Smooth muscle cell (in vitro differentiated cells): ENCODE measurements at regions not wholly inside any gene's neighbourhood (a gene's known extent, or its start where the extent isn't known, plus 50 kb on each side); places are given as distances from the start of the nearest gene placed in this dataset.

Experiments
- DNase-seq: peaks from one replicate; lab custom pipeline; 2025; ENCODE audit not compliant: unreplicated experiment; lab: John Stamatoyannopoulos, UW
- H2AFZ ChIP-seq: fragments of 200-600 bp; sonication (generic); 2 replicates; pipeline ENCODE4 v1.6.0; 2016; ENCODE audit warnings: antibody characterized with exemption, low read depth, mild to moderate bottlenecking
- H3F3A ChIP-seq: fragments of 200-600 bp; sonication (generic); 2 replicates; pipeline ENCODE4 v1.6.0; 2017; ENCODE audit warnings: antibody characterized with exemption, low read depth
- H3K27ac ChIP-seq: fragments of 200-600 bp; sonication (generic); 2 replicates; pipeline ENCODE4 v1.5.1; 2016; ENCODE audit warnings: low read depth, mild to moderate bottlenecking
- H3K27me3 ChIP-seq: fragments of 200-600 bp; sonication (generic); 2 replicates; pipeline ENCODE4 v1.6.1; 2016; ENCODE audit warnings: low read depth, mild to moderate bottlenecking
- H3K36me3 ChIP-seq: fragments of 200-600 bp; sonication (generic); 2 replicates; pipeline ENCODE4 v1.5.1; 2016; ENCODE audit warnings: low read depth
- H3K4me1 ChIP-seq: fragments of 200-600 bp; sonication (generic); 2 replicates; pipeline ENCODE4 v1.5.1; 2016; ENCODE audit warnings: low read depth
- H3K4me2 ChIP-seq: fragments of 200-600 bp; sonication (generic); 2 replicates; pipeline ENCODE4 v1.6.0; 2016; ENCODE audit warnings: mild to moderate bottlenecking
- H3K4me3 ChIP-seq: fragments of 200-600 bp; sonication (generic); 2 replicates; pipeline ENCODE4 v1.5.1; 2016; ENCODE audit warnings: mild to moderate bottlenecking
- H3K79me2 ChIP-seq: fragments of 200-600 bp; sonication (generic); 2 replicates; pipeline ENCODE4 v1.6.0; 2016; ENCODE audit warnings: low read depth, mild to moderate bottlenecking
- H3K9ac ChIP-seq: fragments of 200-600 bp; sonication (generic); 2 replicates; pipeline ENCODE4 v1.6.0; 2016; ENCODE audit warnings: low read depth
- H3K9me3 ChIP-seq: fragments of 200-600 bp; sonication (generic); replicated peaks from 2 replicates; pipeline ENCODE4 v1.5.1; 2016; ENCODE audit warnings: low read depth
- H4K20me1 ChIP-seq: fragments of 200-600 bp; sonication (generic); 2 replicates; pipeline ENCODE4 v1.6.0; 2016; ENCODE audit warnings: low read depth
- CTCF ChIP-seq: fragments of 200-600 bp; sonication (generic); IDR thresholded peaks from 2 replicates; pipeline ENCODE4 v1.5.1; 2017; ENCODE audit warnings: borderline replicate concordance, mild to moderate bottlenecking, antibody characterized with exemption; ENCODE audit not compliant: insufficient read depth, poor library complexity, severe bottlenecking
- WGBS: methylation state at CpG from one replicate; pipeline ENCODE4 v1.1.7; 2016; ENCODE audit warnings: low lambda C conversion rate; 5-methylcytosine and 5-hydroxymethylcytosine counted together

DNA sequence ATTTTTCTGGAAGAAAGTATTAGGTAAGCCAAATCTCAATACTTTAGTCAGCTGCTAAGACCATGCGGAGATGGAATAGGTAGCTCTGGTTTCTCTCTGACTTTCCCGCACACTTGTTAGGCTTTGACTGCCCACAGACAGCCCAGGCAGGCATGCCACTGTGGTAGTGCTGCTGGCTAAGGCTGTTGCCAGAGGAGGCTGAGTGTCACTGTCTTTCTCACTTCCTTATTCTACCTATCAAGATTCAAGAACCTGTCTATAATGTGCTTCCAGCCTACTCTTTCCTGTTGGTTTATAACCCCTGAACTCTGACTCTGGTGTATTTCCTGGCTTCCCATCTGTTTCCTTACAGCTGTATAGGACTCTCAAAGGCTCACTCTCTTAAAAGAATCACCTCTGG is 81.8 kb upstream of the TRPC5 start:
- Histone ChIP-seq H3K79me2 (no peaks in the 10 kb centered on the region), H3K36me3 (no peaks in the 10 kb centered on the region), H3K4me2 (peak overlapping the region; percentile 33), H3K27ac (no peak overlapping the region), H3K4me1 (peaks cover 8% of the 10 kb centered on the region), H3K4me3 (no peak overlapping the region), H3K27me3 (no peaks in the 10 kb centered on the region), H3F3A (no peaks in the 10 kb centered on the region), H3K9ac (no peak overlapping the region), H3K9me3 (no peaks in the 10 kb centered on the region), H4K20me1 (no peaks in the 10 kb centered on the region), H2AFZ (no peak overlapping the region)
- WGBS: 59% methylated on average over 2 of the region's 2 CpGs
- TF ChIP-seq CTCF: no peak
- no peak for DNase-seq

GRCh38 chrX:112163906-112164305 is 81.3 kb upstream of the TRPC5 start:
- H3K4me1 ChIP-seq: peaks cover 8% of the 10 kb centered on the region
- no peaks in the 10 kb centered on the region for H4K20me1 ChIP-seq
- H3K27ac ChIP-seq: no peak overlapping the region
- DNase-seq: peak; percentile 1
- H3K4me2 ChIP-seq: peak overlapping the region; percentile 33
- no peak overlapping the region for H3K4me3 ChIP-seq
- no peak for TF ChIP-seq CTCF
- H3K36me3 ChIP-seq: no peaks in the 10 kb centered on the region
- no peaks in the 10 kb centered on the region for H3K79me2 ChIP-seq
- no peaks in the 10 kb centered on the region for H3F3A ChIP-seq
- no peak overlapping the region for H3K9ac ChIP-seq
- H3K27me3 ChIP-seq: no peaks in the 10 kb centered on the region
- WGBS: 16% methylated on average over 3 of the region's 3 CpGs
- no peaks in the 10 kb centered on the region for H3K9me3 ChIP-seq
- H2AFZ ChIP-seq: no peak overlapping the region

- WGBS: 92% methylated on average over 2 of the region's 2 CpGs
- H3K79me2 ChIP-seq: no peaks in the 10 kb centered on the region
- no peak overlapping the region for H3K4me3 ChIP-seq
- H3K4me1 ChIP-seq: no peaks in the 10 kb centered on the region
- H3K9me3 ChIP-seq: no peaks in the 10 kb centered on the region
- no peak overlapping the region for H3K9ac ChIP-seq
- H3F3A ChIP-seq: no peaks in the 10 kb centered on the region
- H3K4me2 ChIP-seq: no peak overlapping the region
- DNase-seq: no peak
- TF ChIP-seq CTCF: no peak
- no peaks in the 10 kb centered on the region for H4K20me1 ChIP-seq
- no peak overlapping the region for H2AFZ ChIP-seq
- no peaks in the 10 kb centered on the region for H3K36me3 ChIP-seq
- H3K27ac ChIP-seq: no peak overlapping the region
- no peaks in the 10 kb centered on the region for H3K27me3 ChIP-seq
Measured at GRCh38 chrX:112148397-112148796, 65.8 kb upstream of the TRPC5 start.

DNA sequence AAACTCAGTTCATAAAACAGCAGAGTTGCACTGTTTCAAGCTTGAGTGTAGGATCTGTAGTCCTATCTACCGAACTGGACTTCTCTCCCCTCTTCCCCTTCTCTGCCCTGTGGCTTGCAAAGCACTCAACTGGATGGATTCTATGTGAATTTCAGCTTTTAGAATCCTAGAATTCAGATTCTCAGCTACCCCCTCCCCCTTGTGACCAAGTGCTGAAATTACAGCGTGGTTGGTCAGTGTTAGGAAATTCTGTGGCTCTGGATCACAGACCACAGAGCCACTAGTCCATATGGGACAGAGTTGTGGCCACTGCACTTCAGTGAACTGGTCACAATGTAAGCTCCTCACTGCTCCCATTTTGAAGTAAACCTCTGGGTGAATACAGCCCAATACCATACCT is 64.6 kb upstream of the TRPC5 start:
- Histone ChIP-seq H3K36me3 (no peaks in the 10 kb centered on the region), H3K9me3 (no peaks in the 10 kb centered on the region), H4K20me1 (no peaks in the 10 kb centered on the region), H3K27me3 (no peaks in the 10 kb centered on the region), H3K4me2 (no peak overlapping the region), H3F3A (no peaks in the 10 kb centered on the region), H3K9ac (no peak overlapping the region), H3K27ac (no peak overlapping the region), H3K4me3 (no peak overlapping the region), H2AFZ (no peak overlapping the region), H3K79me2 (no peaks in the 10 kb centered on the region), H3K4me1 (no peaks in the 10 kb centered on the region)
- peak; percentile 69 for TF ChIP-seq CTCF
- no peak for DNase-seq
- 25% methylated on average over 2 of the region's 2 CpGs for WGBS
